Stimulated activated CD4-positive, alpha-beta T cell treated with anti-CD3 and anti-CD28 coated beads, TNF-alpha, amount 100 ng/mL, for 48 hours (primary cell): ENCODE measurements at regions not wholly inside any gene's neighbourhood (a gene's known extent, or its start where the extent isn't known, plus 50 kb on each side); places are given as distances from the start of the nearest gene placed in this dataset.
"Not testable (repeated sequence)": the region's sequence is repeated elsewhere in the genome, so short reads cannot be mapped to it uniquely, and the experiment has no call there.

Source experiments
- DNase-seq, 3 donors: peaks; one replicate each; pipeline ENCODE4 v3.0.0-alpha.2; 2020; ENCODE audit warnings: low read depth in 3 of 3

DNA sequence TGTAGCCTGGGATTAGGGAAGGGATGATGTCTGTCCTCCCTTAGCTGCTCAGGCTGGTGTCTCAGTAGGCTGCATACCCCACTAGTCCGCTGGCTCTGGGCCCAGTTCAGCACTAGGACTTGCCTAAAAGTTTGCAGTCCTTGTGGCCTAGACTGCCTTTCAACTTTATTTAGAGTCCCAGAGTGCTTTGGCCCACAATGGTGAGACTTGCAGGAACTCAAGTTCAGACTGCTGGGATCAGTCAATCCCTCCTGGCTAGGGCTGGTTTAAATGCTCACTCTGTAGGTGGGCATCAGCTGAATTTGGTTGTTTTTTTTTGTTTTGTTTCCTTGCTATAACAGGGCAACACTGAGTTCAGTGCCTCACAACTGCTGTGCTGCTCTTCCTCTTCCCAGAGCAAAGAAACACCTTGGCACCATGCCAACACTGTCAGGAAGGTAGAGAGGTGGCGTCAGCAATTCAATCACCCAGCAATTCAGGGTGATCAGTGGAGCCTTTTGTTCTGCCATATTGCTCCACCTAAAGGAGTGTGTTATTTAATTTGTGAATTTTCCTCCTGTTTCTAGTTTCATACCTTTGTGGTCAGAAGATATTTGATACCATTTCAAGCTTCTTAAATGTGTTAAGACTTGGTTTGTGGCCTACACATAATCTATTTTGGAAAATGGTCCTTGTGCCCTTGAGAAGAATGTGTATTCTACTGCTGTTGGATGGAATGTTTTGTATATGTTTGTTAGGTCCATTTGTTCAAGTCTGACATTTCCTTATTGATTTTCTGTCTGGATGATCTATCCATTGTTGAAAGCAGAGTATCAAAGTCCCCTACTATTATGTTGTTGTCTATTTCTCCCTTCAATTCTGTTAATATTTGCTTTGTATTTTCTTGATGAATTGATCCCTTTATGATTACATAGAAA, 284.0 kb upstream of the PMFBP1 start:
- no peak for DNase-seq

DNA sequence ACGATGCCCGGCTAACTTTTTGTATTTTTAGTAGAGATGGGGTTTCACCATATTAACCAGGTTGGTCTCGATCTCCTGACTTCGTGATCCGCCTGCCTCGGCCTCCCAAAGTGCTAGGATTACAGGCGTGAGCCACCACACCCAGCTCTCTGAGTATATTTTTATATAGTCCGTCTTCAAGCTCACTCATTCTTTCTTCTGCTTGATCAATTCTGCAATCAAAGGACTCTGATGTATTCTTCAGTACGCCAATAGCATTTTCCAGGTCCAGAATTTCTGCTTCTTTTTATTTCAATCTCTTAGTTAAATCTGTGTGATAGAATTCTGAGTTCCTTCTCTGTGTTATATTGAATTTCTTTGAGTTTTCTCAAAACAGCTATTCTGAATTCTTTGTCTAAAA, 281.9 kb upstream of the PMFBP1 start:
- not testable (repeated sequence) for DNase-seq

- no peak for DNase-seq
These were observed 272.7 kb upstream of the PMFBP1 start for GRCh38 chr16:72444696-72445095.

GRCh38 chr16:72443809-72444208, 271.9 kb upstream of the PMFBP1 start:
- no peak for DNase-seq

- no peak for DNase-seq
These were observed 270.6 kb upstream of the PMFBP1 start for GRCh38 chr16:72442385-72443158.

DNA sequence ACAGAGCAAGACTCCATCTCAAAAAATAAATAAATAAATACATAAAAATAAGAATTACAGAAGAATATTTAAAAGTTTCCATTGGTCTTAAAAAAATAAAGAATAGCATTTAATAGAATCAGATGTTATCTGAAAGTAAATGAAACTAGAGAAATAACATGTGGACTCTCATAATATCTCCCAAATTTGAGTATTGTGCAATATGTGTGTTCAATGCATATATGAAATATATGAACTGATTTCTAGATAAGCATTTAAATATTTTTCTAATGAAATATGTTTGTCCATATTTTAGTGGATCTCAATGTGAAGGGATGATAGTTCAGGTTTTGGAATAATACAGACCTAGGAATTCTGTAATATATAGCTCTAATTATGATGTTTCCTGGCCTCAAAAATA, 265.9 kb upstream of the PMFBP1 start:
- DNase-seq: no peak

GRCh38 chr16:72434159-72434558, 262.2 kb upstream of the PMFBP1 start:
- DNase-seq: no peak

DNA sequence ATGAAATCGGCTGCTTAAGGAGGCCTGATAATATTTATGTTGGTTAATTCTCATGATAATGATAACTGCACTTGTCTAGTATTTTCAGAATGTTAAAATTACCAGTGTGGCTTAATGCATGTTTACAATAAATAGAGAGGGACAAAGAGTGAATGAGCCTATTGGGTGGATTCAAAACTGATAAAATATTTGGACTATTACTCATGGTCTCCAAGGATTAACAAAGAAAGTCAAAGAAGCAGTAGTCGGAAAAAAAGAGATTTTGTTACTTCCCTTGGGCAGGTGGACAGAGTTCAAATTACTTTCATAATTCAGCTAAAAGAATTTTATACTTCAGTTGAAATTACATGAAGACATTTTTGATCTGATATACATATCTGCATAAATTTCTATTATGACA, 258.2 kb upstream of the PMFBP1 start:
- no peak for DNase-seq

- no peak for DNase-seq
These were observed 257.7 kb upstream of the PMFBP1 start for GRCh38 chr16:72429671-72430081.

- no peak for DNase-seq
These were observed 256.9 kb upstream of the PMFBP1 start for GRCh38 chr16:72428681-72429376.

DNA sequence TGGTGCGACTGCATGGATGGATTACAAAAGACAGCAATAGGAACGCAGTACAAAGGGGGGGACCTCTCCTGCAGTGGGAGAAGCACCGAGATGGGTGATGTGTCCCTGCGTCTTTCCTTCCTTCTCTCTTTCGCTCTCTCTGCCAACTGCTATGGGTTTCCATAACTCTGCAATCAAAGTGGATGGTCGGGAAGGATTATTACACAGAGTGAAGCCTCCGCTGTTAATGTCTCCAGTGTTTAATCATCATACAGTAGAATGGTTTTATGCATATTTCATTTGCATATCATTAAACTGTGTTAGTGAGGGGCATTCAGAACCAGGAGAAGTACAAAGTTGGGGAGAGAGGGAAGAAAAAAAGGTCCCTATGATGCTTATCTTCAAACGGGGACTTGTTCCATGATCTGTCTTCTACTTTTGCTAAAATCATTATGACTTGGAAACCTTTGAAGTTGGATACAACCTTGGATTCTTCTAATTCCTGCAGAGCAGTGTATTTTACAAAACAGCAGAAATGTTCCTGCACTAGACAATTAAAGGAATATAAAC, 255.9 kb upstream of the PMFBP1 start:
- DNase-seq: no peak

DNA sequence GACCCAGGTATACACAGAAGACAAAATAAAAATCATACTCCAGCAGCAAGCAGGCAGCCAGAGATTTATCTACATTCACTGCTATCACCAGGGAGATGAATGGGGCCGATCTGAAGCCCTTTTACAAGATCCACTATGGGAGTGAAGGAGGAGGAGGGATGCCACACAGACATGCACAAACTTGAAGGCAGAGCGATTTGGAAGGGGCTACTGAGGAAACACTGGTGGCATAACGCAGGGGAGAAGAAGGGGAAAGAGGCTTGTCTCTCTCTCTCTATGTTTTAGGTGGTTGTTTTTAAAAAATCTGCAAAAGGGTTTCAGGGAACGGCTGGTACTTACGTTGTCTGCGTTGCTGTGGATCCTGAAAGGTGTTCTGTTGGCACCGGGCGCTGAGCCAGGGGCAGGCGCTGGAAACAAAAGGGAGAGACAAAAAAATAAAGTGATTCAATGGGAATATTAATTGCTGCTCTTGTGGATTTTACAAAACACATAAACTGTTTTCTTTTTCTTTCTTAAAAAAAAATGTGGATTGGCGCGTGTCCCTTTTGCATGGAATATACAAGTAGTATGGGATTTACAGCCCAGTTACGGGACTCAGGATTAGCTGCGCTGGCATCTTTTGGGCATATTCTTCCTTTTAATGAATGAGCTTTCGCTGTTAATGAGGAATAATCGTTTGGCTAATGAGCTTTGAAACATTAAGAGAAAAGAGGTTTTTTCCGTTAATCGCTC, 255.3 kb upstream of the PMFBP1 start:
- no peak for DNase-seq

DNA sequence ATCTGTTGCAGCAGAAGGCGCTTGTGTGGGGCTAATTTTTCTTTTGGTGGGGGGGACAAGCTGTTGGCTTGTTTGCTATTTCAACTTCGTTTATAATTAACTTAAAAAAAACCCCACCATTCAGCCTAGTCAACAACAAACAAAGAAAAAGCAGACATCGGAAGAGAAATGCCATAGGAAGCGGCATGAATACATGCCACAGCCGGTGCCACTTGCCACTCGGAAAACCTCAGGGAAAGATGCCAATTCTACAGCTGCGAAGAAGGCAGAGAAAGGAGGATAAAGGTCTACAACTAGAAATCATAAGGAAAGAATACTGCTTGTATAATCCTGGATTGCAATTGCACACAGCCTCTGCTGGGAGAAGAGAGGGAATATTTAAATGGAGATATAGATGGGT, 254.4 kb upstream of the PMFBP1 start:
- no peak for DNase-seq

DNA sequence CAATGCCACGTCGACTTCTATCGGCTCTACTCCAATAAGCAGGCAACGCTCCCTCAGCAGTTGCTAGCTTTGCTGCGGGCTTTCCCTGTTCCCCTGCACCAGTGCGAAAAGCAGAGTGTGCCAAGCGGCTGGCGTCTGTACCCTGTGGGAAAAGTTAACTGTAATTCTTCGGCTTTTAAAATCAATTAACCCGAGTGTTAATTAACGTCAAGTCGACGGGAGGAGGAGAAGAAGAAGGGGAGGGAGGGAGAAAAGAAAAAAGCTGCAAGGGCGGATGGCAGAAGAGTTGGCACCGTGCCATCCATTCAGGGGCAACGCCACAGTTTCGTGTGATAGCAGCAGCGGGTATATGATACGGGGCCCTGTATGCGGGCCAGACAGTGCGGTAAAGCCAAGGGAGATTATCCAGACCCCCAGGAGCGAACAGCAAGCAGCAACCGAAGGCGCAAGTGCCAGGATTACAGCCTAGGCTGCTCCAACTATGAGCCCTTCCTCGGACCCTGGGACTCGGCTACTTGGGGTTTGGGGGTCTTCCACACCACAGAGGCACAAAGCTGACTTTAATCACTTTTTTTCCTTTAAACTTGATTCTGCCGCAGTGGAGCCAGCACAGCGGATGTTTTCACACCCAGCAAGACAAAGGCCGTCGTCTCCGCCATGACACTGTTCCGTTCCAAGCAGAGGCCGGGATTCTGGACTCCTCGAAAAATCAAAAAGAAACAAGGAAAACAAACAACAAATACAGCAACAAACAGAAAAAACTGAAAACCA, 253.8 kb upstream of the PMFBP1 start:
- DNase-seq: no peak

DNA sequence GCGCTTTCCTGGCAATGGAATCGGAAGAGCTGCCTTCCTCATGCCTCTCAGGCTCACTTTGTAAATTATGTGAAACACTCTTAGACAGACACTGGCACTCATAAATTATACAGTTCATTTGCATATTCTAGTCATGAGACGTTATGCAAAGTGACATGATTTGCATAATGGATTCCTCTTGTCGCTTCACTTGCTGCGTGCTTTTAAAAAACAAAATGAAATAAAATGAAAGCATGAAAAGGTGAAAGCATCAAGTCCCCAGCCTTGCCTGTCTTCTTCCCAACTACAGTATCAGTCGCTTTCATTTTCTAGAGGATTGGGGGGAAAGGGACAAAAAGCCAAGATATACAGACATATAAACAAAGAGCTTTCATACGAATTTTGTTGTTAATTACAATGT, 252.8 kb upstream of the PMFBP1 start:
- DNase-seq: no peak

DNA sequence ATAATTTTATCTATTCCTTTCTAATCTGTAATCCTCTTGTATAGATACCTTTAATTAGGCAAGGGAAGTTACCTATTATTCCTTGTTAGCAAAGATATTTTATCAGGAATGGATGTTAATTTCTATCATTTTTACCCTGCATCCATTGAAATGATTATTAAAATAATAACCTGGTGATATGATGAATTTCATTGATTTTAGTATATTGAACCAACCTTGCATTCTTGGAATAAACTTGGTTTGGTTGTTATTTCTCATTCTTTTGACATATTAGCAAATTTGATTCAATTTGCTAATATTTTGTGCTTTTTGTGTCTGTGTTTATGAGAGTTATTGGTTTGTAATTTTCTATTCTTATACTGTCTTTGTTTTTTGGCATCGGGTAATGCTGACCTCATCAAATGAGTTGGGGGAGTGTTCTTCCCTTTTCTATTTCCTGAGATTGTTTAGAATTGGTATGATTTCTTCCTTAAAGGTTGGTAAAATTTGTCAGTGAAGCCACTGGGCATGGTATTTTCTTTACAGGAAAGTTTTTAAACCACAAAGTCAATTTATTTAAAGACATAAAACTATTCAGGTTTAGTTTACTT, 250.4 kb upstream of the PMFBP1 start:
- no peak for DNase-seq

GRCh38 chr16:72419638-72420037, 247.7 kb upstream of the PMFBP1 start:
- DNase-seq: no peak

- DNase-seq: no peak
These were observed 243.4 kb upstream of the PMFBP1 start for GRCh38 chr16:72415379-72415778.

GRCh38 chr16:72410492-72410891, 238.5 kb upstream of the PMFBP1 start:
- DNase-seq: no peak

DNA sequence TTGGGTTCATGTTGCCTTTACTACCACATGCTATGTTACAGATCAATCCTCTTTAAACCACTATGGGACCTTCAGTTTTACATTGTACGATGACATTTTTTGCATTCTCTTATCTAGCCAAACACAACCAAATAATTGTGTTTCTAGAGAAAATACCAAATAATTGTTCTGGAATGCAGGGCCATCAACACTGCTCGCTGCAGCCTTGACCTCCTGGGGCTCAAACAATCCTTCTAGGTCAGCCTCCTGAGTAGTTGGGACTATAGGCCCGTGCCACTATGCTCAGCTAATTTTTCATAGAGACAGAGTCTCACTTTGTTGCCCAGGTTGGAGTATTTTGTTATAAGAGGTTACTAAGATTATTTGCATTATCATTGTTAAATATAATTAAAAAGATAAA, 237.5 kb upstream of the PMFBP1 start:
- DNase-seq: no peak
